HG03558 (cell line): ENCODE measurements at regions not wholly inside any gene's neighbourhood (a gene's known extent, or its start where the extent isn't known, plus 50 kb on each side); places are given as distances from the start of the nearest gene placed in this dataset.
"Not testable (repeated sequence)": the region's sequence is repeated elsewhere in the genome, so short reads cannot be mapped to it uniquely, and the experiment has no call there.

ENCODE experiments used
- ATAC-seq: cut with Tn5 transposase; IDR thresholded peaks from one replicate; pipeline ENCODE4 v1.9.1; 2021; ENCODE audit warnings: moderate number of reproducible peaks; ENCODE audit not compliant: unreplicated experiment; ENCODE audit errors: extremely low read depth

DNA sequence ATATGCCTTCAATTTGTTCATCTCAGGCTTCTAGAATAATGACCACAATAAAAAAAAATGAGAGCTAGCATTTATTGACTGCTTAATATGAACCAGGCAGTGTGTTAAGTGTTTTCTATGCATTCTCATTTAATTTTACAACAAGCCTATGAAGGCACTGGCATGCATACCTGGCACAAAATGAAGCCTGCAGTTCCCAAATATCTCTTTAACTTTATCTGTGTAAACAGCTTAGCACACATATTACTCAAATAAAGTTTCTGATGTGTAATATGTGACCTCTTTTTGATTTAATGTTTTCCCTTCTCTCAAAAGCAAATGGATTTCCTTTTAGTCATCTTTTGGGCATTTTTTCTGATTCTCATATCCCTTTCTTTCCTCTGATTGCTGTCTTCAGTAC lies 671.8 kb downstream of the PCDH7 start:
- no peak for ATAC-seq

DNA sequence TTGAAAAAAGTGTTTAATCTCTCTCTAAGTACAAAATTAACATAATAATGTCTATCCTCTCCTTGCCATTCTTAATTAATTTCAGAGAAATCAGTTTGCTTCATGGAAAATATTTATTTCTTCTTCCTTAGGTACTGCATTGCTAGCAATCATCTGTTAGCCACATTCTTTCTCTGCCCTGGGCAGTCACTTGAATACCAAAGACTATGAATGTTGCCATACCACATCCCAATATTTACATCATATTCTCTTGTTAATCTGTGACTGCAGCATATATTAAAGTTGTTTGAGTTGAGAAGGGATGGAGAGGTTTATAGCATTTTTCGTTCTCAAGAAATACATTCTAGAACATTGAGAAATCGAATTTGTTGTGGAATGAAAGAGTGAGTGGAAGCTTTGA lies 672.8 kb downstream of the PCDH7 start:
- ATAC-seq: no peak

- no peak for ATAC-seq
Measured at GRCh38 chr4:31408121-31408520, 688.0 kb downstream of the PCDH7 start.

DNA sequence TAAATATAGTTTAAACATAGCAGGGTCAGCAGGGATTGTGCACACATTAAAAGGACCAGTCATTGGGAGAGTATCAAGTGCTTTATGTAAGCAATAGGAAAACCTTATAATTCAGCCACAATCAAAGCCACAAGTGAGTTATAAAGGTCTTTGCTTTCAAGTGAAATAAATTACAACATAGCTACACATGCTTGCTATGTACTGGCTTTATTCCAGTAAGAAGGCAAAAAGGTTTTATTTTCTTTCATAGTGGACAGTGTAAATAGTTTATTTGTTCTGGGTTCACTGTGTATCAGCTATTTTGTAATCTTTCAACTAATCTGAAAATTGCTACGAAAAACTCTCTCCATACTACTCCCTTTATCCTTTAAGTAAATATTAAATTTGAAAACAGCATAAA lies 691.4 kb downstream of the PCDH7 start:
- ATAC-seq: no peak

DNA sequence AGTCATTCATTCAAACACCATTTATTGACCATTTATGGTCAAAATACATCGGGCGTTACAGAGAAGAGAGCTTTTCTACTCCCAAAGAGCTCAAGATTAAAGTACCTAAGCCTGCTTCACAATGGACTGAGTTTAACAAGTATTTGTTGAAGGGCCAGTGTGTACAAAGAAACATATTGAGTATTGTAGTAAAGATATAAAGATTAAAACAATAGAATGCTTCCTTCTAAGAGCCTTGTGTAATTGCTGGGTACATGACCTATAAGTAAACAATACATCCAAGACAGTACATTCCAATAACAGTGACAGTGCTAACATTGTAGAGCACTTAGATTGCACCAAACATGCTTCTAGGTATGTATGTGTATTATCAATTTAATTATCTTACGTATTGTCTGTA lies 695.5 kb downstream of the PCDH7 start:
- ATAC-seq: no peak

DNA sequence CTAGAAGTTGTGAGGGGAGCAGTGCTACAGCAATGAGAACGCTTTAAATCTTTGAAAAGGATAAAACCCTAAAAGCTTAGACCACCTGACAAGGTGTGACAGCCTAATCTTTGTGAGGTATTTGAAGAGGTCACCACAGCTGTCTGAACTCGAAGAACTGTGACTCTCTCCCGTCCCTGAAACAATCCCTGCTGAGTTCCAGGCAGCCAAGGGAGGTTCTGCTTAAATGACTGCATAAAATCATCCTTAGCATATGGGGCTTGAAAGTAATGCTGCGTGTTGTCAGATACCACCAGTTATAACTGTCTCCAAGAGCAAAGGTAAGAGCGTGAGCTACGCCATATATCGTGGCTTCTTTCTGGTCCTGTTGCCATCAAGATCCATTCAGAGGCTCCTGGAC lies 696.3 kb downstream of the PCDH7 start:
- ATAC-seq: no peak

DNA sequence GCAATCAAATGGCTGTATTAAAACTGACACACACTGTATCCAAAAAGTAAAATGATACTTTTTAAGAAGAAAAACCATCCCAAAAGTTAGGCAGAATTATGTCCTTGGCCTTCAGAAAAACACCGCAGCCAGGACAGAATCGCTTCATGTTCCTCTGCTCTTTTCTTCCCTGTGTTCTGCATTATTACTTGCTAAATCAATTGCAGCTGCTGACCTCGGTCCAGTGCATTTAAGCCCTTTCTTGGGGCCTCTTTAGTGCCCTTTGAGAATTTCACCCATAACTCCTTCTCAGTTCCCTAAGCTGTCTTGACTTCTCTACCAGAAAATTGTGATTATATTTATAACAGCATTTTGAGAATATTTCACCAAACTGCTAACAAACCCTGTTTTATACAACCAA lies 696.9 kb downstream of the PCDH7 start:
- no peak for ATAC-seq

GRCh38 chr4:31422006-31422405 lies 701.8 kb downstream of the PCDH7 start:
- no peak for ATAC-seq

DNA sequence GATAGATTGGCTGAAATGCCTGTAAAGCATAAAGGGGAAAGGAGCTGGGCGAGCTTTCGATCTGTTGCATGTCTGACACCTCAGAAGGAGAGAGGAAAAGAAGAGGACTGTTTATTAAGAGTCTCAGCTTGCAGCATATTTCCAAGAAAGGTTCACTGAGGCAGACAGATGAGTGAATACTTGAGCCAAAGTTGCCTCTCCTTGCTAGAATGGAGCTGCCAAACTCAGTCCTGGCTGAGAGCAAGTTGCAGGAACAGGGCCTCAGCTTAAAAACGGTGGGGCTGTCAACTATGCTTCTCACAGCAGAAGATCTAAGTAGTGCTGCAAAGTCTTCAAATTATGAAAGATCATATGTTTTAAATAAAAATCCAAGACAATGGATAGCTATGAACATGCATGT lies 707.5 kb downstream of the PCDH7 start:
- ATAC-seq: no peak

DNA sequence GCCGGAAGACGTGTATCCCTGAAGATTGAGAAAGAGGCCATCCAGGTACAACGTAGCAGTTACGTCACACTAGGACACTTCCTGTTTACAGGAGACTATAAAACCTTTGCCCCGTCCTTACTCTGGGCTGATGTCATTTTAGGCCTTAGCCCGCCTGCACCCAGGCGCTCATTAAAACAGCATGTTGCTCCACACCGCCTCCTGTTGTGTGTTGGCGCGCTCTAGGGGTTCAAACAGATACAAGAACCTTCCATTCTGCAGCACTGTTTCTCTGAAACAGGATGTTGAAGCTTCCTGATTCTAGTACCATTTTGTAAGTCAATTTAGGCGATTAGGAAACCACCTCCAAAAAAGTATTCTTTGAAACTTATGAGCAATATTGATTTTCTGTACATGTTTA lies 722.1 kb downstream of the PCDH7 start:
- no peak for ATAC-seq

DNA sequence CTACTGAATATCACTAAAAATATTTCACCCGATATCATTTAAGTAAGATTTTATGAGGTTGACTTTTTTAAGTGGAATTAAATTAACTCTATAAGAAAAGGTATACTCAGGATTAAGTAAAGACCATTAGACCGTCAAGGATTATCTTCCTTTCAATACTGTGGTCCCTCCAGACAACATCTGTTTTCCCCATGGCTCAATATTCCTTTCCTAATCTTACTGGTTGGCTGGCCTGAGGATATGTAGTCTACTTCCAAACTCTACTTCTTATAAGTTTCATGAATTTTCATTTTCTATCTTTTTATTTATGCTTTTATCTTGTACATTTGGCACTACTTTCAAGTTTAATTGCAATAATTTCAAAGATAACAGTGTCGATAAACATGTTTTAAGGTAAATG lies 725.4 kb downstream of the PCDH7 start:
- no peak for ATAC-seq

- ATAC-seq: no peak
Measured at GRCh38 chr4:31455612-31456011, 735.4 kb downstream of the PCDH7 start.

GRCh38 chr4:31458813-31459212 lies 738.6 kb downstream of the PCDH7 start:
- ATAC-seq: no peak

GRCh38 chr4:31461421-31461820 lies 741.3 kb downstream of the PCDH7 start:
- no peak for ATAC-seq

DNA sequence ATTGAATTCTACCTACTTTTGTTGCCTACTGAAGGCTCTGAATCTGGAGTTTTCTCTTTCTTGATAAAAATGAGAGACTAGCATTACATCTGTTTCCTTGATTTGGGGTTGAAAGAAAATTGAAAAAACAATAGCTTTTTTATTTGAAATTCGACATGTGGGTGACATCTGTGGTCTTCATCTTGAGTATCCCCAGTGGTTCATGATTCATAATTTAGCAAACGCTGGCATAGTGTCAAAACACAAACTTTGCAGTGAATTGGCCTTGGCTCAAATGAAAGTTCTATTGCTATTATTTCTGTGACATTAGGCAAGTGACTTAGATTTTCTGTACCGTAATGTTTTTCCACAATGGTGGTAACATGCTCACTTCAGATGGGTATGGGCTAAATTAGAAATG lies 747.6 kb downstream of the PCDH7 start:
- ATAC-seq: no peak

DNA sequence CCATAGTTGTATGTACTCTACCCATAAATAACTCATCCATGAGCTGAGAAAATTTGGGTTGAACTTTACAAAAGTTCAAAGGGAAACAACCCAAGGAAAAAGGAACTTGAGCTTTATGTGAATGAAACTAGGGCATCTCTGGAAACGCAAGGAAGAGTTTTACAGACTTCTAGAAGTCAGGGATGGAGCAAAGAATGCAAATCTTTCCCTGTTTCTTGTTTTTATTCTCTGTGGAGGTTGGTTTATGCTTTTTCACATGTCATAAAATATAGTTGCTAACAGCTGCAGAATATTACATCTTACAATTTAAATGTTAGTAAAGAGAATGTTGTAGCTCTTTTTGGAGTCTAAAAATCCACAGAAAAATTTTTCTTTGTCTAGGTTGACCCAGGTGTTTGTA lies 754.1 kb downstream of the PCDH7 start:
- no peak for ATAC-seq

- ATAC-seq: no peak
Measured at GRCh38 chr4:31482691-31483090, 762.5 kb downstream of the PCDH7 start.

- not testable (repeated sequence) for ATAC-seq
Measured at GRCh38 chr4:31499216-31499615, 779.0 kb downstream of the PCDH7 start.

DNA sequence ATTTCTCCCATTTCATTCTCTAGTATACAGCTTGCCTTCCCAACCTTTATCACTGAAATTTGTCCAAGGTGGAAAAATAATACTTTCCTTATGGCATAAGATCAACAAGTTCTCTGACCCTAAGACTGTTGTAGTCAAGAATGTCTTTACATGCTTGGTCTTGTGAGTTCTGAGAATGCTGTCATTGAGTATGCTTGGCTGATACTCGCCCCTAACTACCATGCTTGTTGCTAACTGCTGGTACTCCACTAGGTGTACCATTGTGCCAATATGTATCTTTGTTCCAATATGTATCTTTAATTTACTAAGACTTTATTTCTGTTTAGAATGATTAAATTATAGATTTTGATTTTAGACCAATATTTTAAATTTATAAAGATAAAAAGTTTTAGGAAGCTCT lies 796.4 kb downstream of the PCDH7 start:
- ATAC-seq: no peak

DNA sequence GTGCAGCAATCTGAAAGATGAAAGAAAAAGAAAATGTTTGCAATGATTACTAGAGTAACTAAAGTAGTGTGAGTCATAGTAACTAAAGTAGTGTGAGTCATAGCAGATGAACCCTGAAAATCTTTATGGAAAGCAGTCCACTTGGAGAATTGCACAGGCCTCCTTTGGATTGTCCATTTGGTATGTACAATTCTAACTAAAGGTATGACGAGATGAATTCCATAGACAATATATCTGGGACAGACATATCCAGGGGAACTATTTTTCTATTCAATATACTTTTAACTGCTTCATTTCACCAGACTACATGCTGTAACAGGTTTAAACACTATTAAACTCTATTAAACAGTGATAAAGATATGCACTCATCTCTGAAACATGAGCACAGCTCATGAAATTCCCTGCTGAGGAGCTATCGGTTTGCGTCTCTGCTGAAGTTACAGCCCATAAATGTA lies 798.7 kb downstream of the PCDH7 start:
- no peak for ATAC-seq

DNA sequence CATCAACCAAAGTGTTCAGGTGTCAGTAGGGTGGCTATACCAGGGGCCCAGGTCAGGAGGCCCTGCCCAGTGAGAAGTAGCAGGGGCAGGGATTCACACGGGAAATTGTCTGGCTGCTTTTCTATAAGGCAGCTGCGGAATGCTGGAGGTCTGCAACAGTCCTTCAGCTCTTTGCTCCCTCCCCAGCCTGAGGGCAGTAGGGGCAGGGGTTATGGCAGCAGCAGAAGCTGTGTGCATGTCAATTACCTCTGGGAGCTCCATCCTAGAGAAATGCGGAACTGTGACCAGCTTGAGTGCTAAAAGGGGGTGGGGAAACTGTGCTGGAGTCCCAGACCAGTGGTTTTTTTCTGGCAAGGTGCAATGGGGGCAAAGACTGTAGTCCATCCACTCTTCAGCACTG lies 810.4 kb downstream of the PCDH7 start:
- no peak for ATAC-seq

DNA sequence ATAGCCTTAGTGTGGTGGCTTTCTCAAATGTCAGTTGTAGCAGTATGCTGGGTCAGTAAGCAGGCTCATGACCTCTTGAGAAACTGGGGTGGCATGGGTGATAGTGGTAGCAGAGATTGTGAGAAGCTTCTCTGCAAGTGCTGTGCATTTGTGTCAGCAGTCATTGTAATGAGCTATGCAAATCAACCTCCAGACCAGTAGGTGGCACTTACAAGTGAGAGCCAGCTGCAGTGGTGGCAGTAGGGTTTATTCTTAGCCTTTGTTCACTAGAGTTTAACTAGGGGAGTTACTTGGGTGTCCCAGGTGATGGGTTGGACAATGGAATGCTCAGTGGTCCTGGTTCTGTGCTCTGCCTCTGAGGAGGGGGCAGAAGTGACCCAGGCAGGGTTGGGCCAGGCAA lies 818.7 kb downstream of the PCDH7 start:
- no peak for ATAC-seq
